ENCODE measurements at regions not wholly inside any gene's neighbourhood (a gene's known extent, or its start where the extent isn't known, plus 50 kb on each side); places are given as distances from the start of the nearest gene placed in this dataset.

GRCh38 chr12:17829813-17830212 is 260.2 kb downstream of the RERGL start:
- intact Hi-C loops (cut with DNase I), result no loop called here
- DNase-seq (ENCODE audit: missing footprints) (no peak), ATAC-seq (no peak)

DNA sequence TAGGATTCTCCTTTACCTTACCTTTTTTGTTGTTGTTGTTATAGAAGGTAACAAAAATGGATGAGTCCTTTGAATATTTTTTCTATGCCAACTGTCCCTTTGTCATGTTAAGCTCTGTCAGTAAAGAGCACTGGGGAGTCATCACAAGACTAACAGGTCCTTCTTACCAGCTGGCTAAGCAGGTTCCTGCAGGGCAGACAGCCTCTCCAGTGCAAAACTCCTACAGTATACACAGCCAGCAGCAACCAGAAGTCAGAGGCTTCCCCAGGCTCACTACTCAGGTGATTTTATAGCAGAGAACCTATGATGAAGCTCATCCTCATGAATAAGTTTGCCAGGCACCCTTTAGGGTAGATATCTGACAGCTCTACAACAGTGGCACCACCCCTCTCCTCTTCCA is 271.1 kb downstream of the RERGL start:
- no peak for ATAC-seq
- intact Hi-C loops (cut with DNase I), result no loop called here
- no peak for DNase-seq (ENCODE audit: missing footprints)

GRCh38 chr12:17810399-17810798 is 279.6 kb downstream of the RERGL start:
- intact Hi-C loops (cut with DNase I), result no loop called here
- DNase-seq (ENCODE audit: missing footprints) (peak; percentile 33), ATAC-seq (no peak)

GRCh38 chr12:17809206-17809605 is 280.8 kb downstream of the RERGL start:
- ATAC-seq, result no peak
- intact Hi-C loops (cut with DNase I), result no loop called here
- no peak for DNase-seq (ENCODE audit: missing footprints)

DNA sequence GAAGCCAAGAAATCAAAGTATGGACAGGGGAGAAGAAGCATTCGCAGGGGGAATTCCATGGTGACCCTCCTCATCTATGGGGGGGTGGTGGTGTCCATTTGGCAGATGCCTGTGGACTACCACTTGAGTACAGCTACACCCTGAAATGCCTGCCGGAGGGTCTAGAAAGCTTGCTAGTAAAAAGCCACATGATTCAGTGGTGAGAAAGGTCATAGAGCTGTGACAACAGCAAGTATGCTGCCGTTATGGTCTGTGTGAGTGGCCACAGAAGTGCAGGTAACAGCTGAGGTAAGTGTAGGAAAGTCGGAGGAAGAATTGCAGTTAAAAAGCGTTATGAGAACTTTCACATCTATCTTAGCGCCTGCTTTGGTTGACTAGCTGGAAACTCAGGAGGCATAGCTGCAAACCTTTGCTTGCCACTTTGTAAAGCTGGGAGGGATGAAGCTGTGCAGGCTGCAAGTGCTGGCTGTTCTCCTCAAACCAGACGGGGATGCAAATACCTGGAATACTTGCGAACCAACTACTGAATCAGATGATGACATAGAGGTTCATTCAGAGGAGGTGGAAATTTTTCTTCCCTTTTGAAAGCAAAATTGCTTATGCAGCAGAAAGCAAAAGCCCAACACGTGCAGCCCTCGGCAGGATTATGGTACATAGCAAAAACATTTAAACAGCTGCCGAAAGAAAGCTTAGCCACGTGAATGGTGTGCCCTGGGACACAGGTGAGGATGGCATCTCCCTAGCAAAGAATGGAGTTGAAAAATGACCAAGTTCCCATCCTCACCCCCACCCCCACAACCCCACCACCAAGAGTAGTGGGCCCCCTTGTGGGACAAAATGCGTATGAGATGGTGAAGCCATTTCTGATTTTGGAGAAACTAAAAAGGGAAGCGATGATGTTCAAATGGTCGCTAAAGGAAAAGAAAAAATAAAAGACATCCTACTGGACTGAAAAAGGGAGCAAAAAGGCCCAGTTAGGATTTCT is 287.0 kb downstream of the RERGL start:
- DNase-seq (ENCODE audit: missing footprints), result no peak
- intact Hi-C loops (cut with DNase I), result no loop called here
- ATAC-seq, result no peak

DNA sequence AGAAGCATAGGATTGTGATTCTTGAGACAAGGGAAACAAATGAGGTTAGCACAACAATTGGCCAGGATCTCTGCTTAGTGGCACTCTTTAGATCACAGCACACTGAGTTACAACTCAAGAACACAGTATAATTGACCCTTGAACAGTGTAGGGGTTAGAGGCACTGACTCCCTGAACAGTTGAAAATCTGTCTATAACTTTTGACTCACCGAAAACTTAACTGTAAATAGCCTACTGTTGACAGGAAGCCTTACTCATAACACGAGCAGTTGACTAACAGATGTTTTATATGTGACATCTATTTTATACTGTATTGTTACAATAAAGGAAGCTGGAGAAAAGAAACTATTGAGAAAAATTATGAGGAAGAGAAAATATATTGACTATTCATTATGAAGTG is 296.1 kb downstream of the RERGL start:
- ATAC-seq (no peak), DNase-seq (ENCODE audit: missing footprints) (no peak)
- intact Hi-C loops (cut with DNase I), result no loop called here

- intact Hi-C loops (cut with DNase I), result loop anchor here (5.0 kb wide), 1 partner anchor 89 kb away; no protein-coding TSS in a partner anchor
- ATAC-seq (no peak), DNase-seq (ENCODE audit: missing footprints) (no peak)
These were observed 311.8 kb downstream of the RERGL start for GRCh38 chr12:17778242-17778641.

- intact Hi-C loops (cut with DNase I), result loop anchor here (5.0 kb wide), 1 partner anchor 84 kb away; no protein-coding TSS in a partner anchor
- no peak for ATAC-seq
- DNase-seq (ENCODE audit: missing footprints), result no peak
These were observed 326.6 kb downstream of the RERGL start for GRCh38 chr12:17763366-17763765.

DNA sequence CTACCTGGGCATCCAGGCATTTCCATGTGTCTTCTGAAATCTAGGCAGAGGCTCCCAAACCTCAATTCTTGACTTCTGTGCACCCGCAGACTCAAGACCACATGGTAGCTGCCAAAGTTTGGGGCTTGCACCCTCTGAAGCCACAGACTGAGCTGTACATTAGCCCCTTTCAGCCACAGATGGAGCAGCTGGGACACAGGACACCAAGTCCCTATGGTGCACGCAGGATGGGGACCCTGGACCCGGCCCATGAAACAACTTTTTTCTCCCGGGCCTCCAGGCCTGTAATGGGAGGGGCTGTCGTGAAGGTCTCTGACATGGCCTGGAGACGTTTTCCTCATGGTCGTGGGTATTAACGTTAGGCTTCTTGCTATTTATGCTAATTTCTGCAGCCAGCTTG is 330.0 kb downstream of the RERGL start:
- intact Hi-C loops (cut with DNase I), result loop anchor here (5.0 kb wide), 1 partner anchor 87 kb away; no protein-coding TSS in a partner anchor
- no peak for ATAC-seq
- DNase-seq (ENCODE audit: missing footprints), result no peak

All from Right ventricle myocardium inferior (tissue), 1 donor.